GM21529 (cell line): ENCODE measurements at regions not wholly inside any gene's neighbourhood (a gene's known extent, or its start where the extent isn't known, plus 50 kb on each side); places are given as distances from the start of the nearest gene placed in this dataset.

Source experiments
- ATAC-seq: cut with Tn5 transposase; IDR thresholded peaks from one replicate; pipeline ENCODE4 v1.9.1; 2021; ENCODE audit not compliant: unreplicated experiment

- no peak for ATAC-seq
Observed at GRCh38 chr3:153069598-153070510, 92.2 kb upstream of the RAP2B start.

GRCh38 chr3:153070511-153070868 lies 91.5 kb upstream of the RAP2B start:
- ATAC-seq, result no peak

GRCh38 chr3:153072382-153072781 lies 89.6 kb upstream of the RAP2B start:
- no peak for ATAC-seq

GRCh38 chr3:153072856-153073255 lies 89.2 kb upstream of the RAP2B start:
- ATAC-seq, result no peak

- no peak for ATAC-seq
Observed at GRCh38 chr3:153073636-153074035, 88.4 kb upstream of the RAP2B start.

GRCh38 chr3:153078826-153079225 lies 83.2 kb upstream of the RAP2B start:
- ATAC-seq, result no peak

GRCh38 chr3:153079386-153079785 lies 82.6 kb upstream of the RAP2B start:
- no peak for ATAC-seq

GRCh38 chr3:153080778-153081240 lies 81.2 kb upstream of the RAP2B start:
- no peak for ATAC-seq

- ATAC-seq, result no peak
Observed at GRCh38 chr3:153084431-153084830, 77.6 kb upstream of the RAP2B start.

- ATAC-seq, result no peak
Observed at GRCh38 chr3:153087595-153088566, 74.1 kb upstream of the RAP2B start.

GRCh38 chr3:153089620-153090019 lies 72.4 kb upstream of the RAP2B start:
- ATAC-seq, result no peak

- no peak for ATAC-seq
Observed at GRCh38 chr3:153090973-153091372, 71.1 kb upstream of the RAP2B start.

GRCh38 chr3:153093629-153094028 lies 68.4 kb upstream of the RAP2B start:
- no peak for ATAC-seq

GRCh38 chr3:153094386-153094785 lies 67.6 kb upstream of the RAP2B start:
- ATAC-seq, result no peak

GRCh38 chr3:153095441-153095840 lies 66.6 kb upstream of the RAP2B start:
- ATAC-seq, result no peak

- no peak for ATAC-seq
Observed at GRCh38 chr3:153096731-153097131, 65.3 kb upstream of the RAP2B start.

GRCh38 chr3:153097213-153097612 lies 64.8 kb upstream of the RAP2B start:
- ATAC-seq, result no peak

GRCh38 chr3:153099131-153099530 lies 62.9 kb upstream of the RAP2B start:
- ATAC-seq, result no peak

- no peak for ATAC-seq
Observed at GRCh38 chr3:153103406-153103945, 58.5 kb upstream of the RAP2B start.

GRCh38 chr3:153110041-153110440 lies 52.0 kb upstream of the RAP2B start:
- ATAC-seq, result no peak

GRCh38 chr3:153111016-153111415 lies 51.0 kb upstream of the RAP2B start:
- ATAC-seq, result no peak
